ENCODE measurements at regions not wholly inside any gene's neighbourhood (a gene's known extent, or its start where the extent isn't known, plus 50 kb on each side); places are given as distances from the start of the nearest gene placed in this dataset.

GRCh38 chr14:22081337-22081736 lies 407.7 kb upstream of the OR4E1 start:
- in situ Hi-C loops (cut with MboI; ENCODE audit: low pct_unique_long_range_greater_than_20kb, low sequenced_read_pairs), result no loop called here
- no peak for DNase-seq

- in situ Hi-C loops (cut with MboI; ENCODE audit: low pct_unique_long_range_greater_than_20kb, low sequenced_read_pairs), result no loop called here
- no peak for DNase-seq
Observed at GRCh38 chr14:22079766-22080165, 406.1 kb upstream of the OR4E1 start.

GRCh38 chr14:22073801-22074200 lies 400.2 kb upstream of the OR4E1 start:
- DNase-seq, result no peak
- in situ Hi-C loops (cut with MboI; ENCODE audit: low pct_unique_long_range_greater_than_20kb, low sequenced_read_pairs), result no loop called here

- in situ Hi-C loops (cut with MboI; ENCODE audit: low pct_unique_long_range_greater_than_20kb, low sequenced_read_pairs), result no loop called here
- peak; percentile 56 for DNase-seq
Observed at GRCh38 chr14:22071006-22071405, 397.4 kb upstream of the OR4E1 start.

GRCh38 chr14:22070119-22070982 lies 396.7 kb upstream of the OR4E1 start:
- peak; percentile 3 for DNase-seq
- in situ Hi-C loops (cut with MboI; ENCODE audit: low pct_unique_long_range_greater_than_20kb, low sequenced_read_pairs), result no loop called here

GRCh38 chr14:22065347-22065746 lies 391.7 kb upstream of the OR4E1 start:
- no peak for DNase-seq
- in situ Hi-C loops (cut with MboI; ENCODE audit: low pct_unique_long_range_greater_than_20kb, low sequenced_read_pairs), result no loop called here

GRCh38 chr14:22059201-22059600 lies 385.6 kb upstream of the OR4E1 start:
- in situ Hi-C loops (cut with MboI; ENCODE audit: low pct_unique_long_range_greater_than_20kb, low sequenced_read_pairs), result no loop called here
- DNase-seq, result no peak

GRCh38 chr14:22052795-22053194 lies 379.2 kb upstream of the OR4E1 start:
- in situ Hi-C loops (cut with MboI; ENCODE audit: low pct_unique_long_range_greater_than_20kb, low sequenced_read_pairs), result no loop called here
- DNase-seq, result no peak

GRCh38 chr14:22047115-22047514 lies 373.5 kb upstream of the OR4E1 start:
- peak; percentile 12 for DNase-seq

GRCh38 chr14:22046063-22046462 lies 372.4 kb upstream of the OR4E1 start:
- DNase-seq, result no peak
- in situ Hi-C loops (cut with MboI; ENCODE audit: low pct_unique_long_range_greater_than_20kb, low sequenced_read_pairs), result no loop called here

More at GRCh38 chr14:22047115-22047514, 373.5 kb upstream of the OR4E1 start:
- in situ Hi-C loops (cut with MboI; ENCODE audit: low pct_unique_long_range_greater_than_20kb, low sequenced_read_pairs), result no loop called here

GRCh38 chr14:22044193-22044592 lies 370.6 kb upstream of the OR4E1 start:
- DNase-seq, result no peak
- in situ Hi-C loops (cut with MboI; ENCODE audit: low pct_unique_long_range_greater_than_20kb, low sequenced_read_pairs), result no loop called here

GRCh38 chr14:22040781-22041125 lies 367.1 kb upstream of the OR4E1 start:
- in situ Hi-C loops (cut with MboI; ENCODE audit: low pct_unique_long_range_greater_than_20kb, low sequenced_read_pairs), result no loop called here
- DNase-seq, result no peak

- peak; percentile 39 for DNase-seq
Observed at GRCh38 chr14:22039938-22040780, 366.5 kb upstream of the OR4E1 start.

GRCh38 chr14:22036541-22037239 lies 363.1 kb upstream of the OR4E1 start:
- in situ Hi-C loops (cut with MboI; ENCODE audit: low pct_unique_long_range_greater_than_20kb, low sequenced_read_pairs), result no loop called here
- DNase-seq, result no peak

More at GRCh38 chr14:22039938-22040780, 366.5 kb upstream of the OR4E1 start:
- in situ Hi-C loops (cut with MboI; ENCODE audit: low pct_unique_long_range_greater_than_20kb, low sequenced_read_pairs), result no loop called here

- DNase-seq, result no peak
- in situ Hi-C loops (cut with MboI; ENCODE audit: low pct_unique_long_range_greater_than_20kb, low sequenced_read_pairs), result no loop called here
Observed at GRCh38 chr14:22026527-22026926, 352.9 kb upstream of the OR4E1 start.

GRCh38 chr14:22025879-22026278 lies 352.3 kb upstream of the OR4E1 start:
- in situ Hi-C loops (cut with MboI; ENCODE audit: low pct_unique_long_range_greater_than_20kb, low sequenced_read_pairs), result no loop called here
- no peak for DNase-seq

GRCh38 chr14:22024137-22024536 lies 350.5 kb upstream of the OR4E1 start:
- in situ Hi-C loops (cut with MboI; ENCODE audit: low pct_unique_long_range_greater_than_20kb, low sequenced_read_pairs), result no loop called here
- no peak for DNase-seq

GRCh38 chr14:22018890-22019289 lies 345.3 kb upstream of the OR4E1 start:
- in situ Hi-C loops (cut with MboI; ENCODE audit: low pct_unique_long_range_greater_than_20kb, low sequenced_read_pairs), result no loop called here
- DNase-seq, result no peak

GRCh38 chr14:22012452-22012851 lies 338.8 kb upstream of the OR4E1 start:
- DNase-seq, result no peak
- in situ Hi-C loops (cut with MboI; ENCODE audit: low pct_unique_long_range_greater_than_20kb, low sequenced_read_pairs), result no loop called here

- in situ Hi-C loops (cut with MboI; ENCODE audit: low pct_unique_long_range_greater_than_20kb, low sequenced_read_pairs), result no loop called here
- DNase-seq, result no peak
Observed at GRCh38 chr14:22011253-22011642, 337.6 kb upstream of the OR4E1 start.

Measured in KBM-7 (cell line).